Hematopoietic multipotent progenitor cell treated with erythropoietin and hydrocortisone succinate and interleukin-3 and kit ligand, for 17 days (in vitro differentiated cells): ENCODE measurements at regions not wholly inside any gene's neighbourhood (a gene's known extent, or its start where the extent isn't known, plus 50 kb on each side); places are given as distances from the start of the nearest gene placed in this dataset.

ENCODE experiments used
- DNase-seq: peaks from one replicate; pipeline ENCODE4 v3.0.0-alpha.2; 2015; ENCODE audit warnings: low spot score

DNA sequence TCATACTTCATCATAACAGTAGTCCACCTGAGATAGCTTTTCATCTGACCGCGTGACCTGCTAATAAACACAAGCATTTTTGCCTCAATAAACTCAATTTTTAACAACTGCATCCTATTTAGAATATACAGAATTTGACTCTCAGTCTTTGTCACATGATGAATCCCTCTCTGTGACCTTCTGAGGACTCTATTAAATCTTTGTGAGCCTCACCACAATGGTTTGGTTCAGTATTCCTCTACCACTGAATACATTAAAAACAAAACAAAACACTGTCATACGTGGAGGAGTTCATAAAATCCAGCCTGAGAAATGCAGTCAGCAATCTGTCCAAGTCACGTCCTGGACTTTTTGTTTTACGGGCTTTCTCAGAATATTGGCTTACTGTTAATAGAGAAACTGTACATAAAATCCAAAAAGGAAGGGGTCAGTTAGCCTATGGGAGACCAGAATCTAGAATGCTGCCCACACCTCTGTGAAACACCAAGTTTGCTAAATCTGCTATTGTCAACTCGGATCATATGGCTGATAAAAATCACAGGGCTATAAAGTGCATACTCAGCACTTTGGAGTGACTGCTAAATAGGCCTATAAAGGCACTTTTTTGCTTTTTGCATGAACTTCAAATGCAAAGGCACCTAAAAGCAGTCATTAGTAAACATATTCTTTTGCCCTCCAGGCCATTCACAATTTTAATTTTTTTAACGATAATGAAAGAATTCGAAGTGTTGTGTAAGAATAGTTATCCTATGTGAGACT lies 190.3 kb upstream of the HDDC2 start:
- DNase-seq = no peak

DNA sequence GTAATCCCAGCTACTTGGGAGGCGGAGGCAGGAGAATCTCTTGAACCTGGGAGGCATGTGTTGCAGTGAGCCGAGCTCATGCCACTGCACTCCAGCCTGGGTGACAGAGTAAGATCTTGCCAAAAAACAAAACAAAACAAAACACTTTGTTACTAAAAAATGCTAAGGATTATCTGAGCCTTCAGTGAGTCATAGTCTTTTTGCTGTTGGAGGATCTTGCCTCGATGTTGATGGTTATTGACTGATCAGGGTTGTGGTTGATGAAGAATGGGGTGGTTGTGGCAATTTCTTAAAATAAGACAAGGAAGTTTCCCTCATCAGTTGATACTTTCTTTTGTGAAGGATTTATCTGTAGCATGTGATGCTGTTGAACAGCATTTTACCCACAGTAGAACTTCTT lies 196.8 kb upstream of the HDDC2 start:
- no peak for DNase-seq

DNA sequence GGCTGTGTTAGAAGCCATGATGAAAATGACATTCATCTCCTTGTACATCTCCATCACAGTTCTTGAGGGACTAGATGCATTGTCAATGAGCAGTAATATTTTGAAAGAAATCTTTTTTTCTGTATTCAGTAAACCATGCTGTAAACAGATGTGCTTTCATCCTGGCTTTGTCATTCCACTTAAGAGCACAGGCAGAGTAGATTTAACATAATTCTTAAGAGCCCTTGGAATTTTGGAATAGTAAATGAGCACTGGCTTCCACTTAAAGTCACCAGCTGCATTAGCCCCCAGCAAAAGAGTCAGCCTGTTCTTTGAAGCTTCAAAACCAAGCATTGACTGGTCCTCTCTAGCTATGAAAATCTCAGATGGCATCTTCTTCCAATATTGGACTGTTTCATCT lies 197.8 kb upstream of the HDDC2 start:
- no peak for DNase-seq

DNA sequence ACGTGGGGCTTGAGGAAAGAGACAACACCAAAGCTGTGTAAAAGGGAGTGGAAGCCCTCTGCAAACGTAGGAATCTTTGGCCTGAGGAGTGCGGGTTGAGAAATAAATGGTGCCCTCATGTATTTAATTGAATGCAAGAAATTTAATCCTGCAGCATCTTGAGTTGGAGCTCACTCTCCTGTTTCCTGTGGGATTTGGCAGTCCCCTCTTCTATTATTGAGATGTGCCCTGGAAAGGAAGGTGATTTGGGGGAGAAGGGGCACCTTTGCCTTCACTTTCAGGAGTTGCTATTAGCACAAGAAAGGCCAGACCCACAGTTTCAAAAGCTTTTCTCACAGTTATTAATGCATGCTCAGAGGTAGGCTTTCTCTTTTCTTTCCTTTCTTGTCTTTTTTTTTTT lies 201.4 kb upstream of the HDDC2 start:
- DNase-seq = no peak

DNA sequence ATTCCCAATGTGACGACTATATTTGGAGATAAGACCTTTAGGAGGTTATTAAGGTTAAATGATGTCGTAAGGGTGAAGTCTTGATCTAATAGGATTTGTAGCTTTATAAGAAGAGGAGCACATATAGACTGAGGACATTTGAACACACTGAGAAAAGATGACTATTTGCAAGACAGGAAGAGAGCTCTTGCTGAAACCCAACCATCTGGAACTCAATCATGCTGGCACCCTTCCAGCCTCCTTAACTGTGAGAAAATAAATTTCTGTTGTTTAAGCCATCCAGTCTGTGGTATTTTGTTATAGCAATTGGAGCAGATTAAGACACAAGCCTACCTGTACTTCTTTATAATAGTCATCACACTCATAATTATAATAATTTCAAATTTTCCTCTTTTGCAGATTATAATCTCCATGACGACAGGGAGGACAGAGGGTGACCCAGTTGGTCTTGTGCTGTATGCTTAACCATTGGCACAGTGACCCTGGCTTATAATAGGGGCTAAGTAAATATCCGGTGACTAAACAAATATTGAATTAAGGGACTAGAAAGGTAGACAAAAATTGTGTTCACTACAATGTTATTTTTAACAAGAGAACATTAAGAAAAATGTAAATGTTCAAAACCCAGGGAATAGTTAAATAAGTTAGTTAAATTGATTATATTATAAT lies 206.4 kb upstream of the HDDC2 start:
- no peak for DNase-seq

DNA sequence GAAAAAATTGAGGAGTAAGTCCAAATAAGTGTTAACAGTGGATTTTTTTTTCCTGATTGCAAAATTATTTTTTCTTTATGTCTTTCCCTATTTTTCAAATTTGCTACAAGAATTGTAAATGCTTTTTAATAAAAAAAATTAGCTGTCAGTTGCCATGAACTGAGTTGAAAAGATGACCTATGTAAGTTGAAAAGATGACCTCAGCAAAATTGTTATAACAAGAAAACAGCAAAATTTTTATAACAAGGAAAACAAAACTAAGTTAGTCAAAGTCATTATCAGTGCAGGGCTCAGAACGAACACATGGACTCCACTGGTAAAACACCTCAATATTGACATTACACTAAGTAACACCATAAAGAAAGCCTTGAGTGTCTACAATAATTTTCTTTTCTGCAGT lies 207.0 kb upstream of the HDDC2 start:
- DNase-seq = no peak

DNA sequence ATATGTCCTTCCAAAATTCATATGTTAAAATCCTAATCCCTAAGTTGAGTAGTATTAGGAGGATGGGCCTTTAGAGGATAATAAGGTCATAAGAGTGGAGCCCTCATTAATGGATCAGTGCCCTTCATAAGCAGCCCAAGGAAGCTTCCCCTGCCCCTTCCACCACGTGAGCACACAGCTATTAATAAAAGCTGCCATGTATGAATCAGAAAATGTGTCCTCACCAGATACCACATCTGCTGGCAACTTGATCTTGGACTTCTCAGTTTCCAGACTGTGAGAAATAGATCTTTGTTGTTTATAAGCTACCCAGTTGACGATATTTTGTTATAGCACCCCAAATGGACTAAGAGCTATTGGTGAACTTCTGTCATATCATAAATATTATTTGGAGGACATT lies 207.7 kb upstream of the HDDC2 start:
- no peak for DNase-seq

DNA sequence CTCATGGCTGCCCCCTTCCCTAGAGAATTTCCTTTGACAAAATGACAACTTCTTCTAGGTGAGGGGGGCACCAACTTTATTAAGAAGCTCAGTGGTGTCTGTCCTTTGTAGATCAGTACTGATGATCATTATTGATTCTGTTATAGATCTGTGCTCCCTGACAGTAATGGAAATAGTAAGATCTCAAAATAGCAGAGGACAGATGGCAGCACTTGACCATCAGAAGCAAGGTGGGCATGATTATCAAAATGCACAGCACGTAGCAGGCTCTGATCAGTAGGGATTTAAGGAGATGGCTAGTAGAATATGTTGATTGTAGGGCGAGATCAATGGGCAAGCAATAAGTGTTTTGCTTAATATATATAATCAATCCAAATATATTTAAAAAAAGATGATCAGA lies 208.6 kb upstream of the HDDC2 start:
- no peak for DNase-seq

DNA sequence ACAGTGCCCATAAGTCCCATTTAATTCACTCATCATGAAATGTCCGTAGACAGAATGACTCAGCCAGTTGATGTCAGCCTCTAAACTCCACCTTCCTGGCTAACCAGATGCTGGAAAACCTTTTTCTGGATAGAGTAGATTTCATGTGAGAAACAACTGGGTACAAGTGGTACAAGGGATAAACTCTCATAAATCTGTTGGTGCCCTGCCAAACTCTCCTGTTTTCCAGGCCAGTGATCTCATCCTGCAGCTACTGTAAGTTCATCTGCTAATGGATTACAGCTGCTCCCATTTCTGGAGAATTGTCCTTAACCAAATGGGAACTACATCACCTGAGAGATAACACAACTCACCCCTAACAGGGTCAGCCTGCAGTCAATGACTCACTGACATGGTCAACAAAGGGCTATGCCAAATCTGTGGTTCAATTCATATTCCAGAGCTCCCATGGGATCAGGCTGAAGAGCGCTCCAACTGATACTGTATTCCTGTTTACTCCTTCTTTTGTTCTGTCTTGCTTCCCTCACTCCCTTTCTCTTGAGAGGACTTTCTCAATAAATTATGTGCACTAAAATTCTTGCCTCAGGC lies 210.1 kb upstream of the HDDC2 start:
- DNase-seq = no peak

DNA sequence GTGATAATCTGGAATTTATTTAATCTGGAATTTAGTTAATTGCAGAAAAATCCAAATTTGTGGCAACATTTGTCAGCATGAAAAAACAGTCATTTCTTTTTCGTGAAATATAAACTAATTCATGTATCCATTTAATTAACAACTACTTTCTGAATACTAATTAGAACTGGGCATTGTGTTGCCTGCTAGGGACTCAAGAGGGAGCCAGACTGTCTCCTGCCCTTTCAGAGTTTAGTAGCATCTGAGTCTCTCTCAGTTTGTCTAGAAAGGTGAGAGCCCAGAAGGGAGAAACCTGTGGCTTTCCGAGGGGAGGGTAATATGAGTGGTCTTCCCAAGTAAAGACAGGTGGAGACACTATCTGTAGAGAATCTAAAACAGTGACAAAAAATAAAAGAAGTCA lies 210.9 kb upstream of the HDDC2 start:
- DNase-seq = no peak

DNA sequence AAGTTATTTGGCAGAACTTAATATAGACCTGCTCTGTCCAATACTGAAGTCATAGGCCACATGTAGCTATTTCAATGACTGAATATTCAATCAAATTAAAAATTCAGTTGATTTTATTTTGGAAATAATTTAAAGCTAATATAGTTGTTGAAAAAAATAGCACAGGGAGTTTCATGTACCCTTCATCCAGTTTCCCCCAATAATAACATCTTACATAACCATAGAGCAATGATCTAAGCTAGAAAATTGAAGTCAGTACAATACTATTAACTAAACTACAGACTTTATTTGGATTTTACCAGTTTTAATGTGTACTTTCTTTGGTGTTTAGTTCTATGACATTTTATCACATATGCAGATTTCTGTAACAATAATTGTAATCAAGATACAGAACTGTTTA lies 212.2 kb upstream of the HDDC2 start:
- no peak for DNase-seq

DNA sequence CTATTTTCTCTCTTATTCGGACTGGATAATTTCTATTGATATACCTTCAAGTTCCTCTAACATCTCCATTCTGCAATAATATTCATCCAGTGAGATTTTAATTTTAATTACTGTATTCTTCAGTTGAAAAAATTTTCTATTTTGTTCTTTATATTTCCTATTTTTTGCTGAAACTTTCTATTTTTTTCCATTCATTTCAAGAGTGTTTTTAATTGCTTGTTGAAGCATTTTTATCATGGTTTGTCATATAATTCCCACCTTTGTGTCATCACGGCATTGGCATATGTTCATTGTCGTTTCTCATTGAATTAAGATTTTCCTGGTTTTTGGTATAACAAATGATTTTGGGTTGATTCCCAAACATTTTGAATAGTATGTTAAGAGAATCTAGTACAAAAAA lies 214.9 kb upstream of the HDDC2 start:
- DNase-seq = no peak

DNA sequence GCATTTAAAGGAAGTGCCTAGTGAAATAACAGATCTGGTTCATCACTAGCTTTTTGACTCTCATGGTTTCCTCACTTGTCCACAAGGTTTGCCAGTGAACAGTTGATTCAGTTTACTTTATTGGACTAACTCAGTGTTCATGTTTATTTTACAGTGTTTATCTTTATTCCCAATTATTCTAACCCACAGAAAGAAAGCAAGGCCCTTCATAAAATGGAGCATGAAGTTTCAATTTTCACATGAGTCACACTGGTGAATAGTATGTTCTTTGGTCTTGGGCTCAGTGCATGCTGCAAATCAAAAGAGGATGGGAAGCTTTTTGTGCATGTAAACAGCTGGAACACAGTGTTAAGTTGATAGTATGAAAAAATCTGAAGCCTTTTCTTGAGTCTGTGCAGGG lies 217.6 kb upstream of the HDDC2 start:
- no peak for DNase-seq

DNA sequence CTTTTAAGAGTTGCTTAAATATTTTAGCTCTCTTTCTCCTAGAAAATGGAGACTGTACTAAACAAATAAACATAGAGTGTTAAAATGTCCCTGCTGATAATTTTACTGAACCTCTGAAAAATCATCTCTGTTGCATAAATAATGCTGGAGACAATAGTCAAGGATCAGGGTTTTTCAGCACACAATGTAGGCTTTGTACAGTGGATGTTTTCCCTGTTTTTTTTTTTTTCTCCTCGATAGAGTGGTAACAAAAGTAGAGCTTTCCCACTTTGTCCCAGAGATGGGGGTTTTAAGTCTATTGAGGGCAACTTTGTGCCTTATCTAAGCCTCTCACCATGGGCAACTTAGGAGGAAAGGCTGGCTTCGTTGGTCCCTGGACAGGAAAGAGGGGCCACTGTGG lies 222.6 kb upstream of the HDDC2 start:
- no peak for DNase-seq

DNA sequence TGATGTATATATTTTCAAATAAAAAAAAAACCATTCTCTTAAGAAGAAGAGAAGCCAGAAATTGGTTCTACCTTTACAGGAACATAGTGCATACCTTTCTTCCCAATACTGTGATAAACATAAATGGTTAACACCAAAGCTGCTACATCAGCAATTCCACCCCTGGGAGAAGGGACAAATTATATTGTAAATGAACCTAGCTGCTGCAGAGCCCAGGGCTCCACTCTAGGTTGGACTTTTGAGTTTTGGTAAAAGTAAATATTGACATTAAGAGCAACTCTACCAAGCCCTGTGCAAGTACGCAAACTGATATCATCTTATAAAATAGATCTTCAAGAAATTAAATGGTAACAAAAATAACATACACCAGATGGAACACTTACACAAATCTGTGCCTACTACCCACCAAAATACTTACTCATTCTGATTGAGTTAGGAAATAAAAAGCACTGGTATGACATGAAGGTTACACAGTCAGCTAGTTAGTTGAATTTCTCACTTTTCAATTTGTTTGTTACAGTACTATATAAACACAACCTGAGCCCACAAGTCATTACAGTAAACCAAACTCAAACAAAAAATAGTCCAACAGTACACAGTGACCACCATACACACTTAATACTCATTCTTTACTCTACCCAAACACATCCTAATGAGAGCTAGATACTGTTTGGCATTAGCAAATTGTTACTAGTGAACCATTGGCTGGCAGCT lies 223.3 kb upstream of the HEY2 start:
- DNase-seq = no peak

DNA sequence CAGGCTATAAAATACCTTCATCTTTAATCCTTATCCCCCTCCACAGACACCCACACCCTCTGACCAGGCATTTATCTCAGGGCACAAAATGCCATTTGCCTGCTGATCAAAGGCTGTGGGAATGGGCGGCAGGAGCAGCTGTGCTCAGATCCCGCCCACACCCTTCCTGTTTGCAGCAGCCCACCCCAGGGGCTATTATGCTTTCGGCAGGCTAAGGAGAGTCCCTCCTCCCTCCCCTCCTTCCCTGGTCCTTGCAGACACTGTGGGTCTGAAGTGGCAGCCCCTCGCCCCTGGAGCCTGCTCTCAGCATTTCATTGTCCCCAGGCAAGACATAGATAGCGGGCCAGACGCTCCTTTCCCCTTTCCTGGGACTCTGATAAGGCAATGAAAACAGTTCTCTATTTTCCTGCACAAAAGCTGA lies 220.8 kb upstream of the HEY2 start:
- peak; percentile 11 for DNase-seq

DNA sequence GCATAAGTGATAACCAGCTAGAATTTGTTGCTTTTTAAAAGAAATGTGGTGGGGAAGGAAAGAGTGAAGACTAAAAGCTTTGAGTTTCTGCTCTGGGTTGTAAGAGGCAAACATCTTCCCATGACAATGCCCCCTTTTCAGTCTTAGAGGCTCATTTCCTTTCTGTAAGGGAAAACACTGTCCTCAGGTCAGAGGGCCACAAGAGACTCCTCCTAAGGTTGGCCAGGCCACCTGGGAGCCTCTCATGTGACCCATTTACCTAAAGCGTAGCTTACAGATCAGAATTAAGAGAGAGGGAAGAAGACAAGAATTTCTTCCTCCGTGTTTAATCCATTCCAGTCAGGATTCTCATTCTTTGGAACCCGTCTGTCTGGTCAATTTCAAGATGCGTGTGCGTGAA lies 220.4 kb upstream of the HEY2 start:
- peak; percentile 8 for DNase-seq

DNA sequence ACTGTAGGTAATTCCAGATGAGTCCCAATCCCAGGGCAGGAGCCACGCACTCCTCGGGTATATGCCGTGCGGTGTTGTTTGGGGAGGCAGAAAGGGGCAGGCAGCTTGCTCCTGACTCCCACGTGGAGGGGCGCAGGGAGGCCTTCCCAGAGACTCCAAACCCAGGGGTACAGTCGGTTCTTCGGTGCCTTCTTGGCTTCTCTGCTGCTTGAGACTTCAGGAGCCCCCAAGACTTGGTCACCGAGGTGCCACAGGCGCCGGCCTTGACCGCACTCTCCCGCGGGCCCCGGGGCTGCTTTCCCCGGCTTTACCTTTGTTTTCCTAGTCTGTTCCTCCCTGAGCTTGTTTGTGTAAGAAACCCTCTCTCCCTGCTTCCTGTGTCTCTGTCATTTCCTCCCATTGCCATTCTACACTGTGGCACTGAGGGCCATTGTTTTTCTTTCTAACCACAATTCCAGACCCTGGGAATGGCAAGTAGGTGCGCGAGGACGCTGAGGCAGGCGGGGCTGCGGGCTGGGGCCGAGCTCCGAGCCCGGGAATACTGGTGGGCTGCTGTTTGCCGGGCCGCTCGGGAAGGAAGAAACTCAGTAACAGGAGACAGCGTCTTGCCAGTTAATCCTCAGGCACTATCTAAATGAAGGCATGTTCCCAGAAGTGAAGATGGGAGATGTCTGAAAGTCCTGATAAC lies 215.6 kb upstream of the HEY2 start:
- DNase-seq = no peak

DNA sequence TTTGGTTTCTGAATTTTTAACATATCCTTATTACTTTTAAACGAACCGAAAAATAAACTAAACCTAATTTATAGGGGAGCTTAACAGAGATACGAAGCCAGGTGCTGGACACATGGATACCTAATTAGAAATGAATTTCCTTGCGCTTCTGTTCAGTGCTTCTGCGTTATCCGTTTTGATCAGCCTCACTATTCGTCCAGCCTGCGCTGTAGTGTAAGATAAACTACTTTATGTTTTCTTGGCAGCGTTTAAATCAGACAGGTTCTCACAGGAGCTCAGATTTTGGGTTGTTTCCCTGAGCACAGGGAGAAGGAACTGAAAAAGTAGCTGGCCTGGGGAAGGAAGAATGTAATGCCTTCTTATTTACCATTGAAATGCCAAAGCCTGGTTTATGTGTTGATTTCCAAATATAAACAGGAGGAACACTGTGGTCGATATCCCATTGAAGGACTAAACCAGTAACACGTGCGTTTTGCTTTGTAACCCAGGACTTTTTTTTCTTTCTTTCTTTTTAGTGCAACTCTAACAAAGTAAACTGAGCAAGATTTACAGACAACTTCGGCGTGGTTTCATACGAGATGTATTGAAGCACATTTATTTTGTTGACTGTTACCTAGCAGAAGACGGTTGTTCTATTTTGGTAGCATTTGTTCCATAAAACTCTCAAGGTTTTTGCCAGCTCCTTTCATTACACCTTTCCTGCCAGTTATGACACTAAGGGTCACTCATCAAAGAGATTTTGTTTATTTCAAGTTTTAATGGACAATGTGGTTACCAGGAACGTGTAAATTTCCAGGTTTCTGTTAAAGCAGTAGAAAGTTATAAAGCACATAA lies 214.8 kb upstream of the HEY2 start:
- DNase-seq = no peak

DNA sequence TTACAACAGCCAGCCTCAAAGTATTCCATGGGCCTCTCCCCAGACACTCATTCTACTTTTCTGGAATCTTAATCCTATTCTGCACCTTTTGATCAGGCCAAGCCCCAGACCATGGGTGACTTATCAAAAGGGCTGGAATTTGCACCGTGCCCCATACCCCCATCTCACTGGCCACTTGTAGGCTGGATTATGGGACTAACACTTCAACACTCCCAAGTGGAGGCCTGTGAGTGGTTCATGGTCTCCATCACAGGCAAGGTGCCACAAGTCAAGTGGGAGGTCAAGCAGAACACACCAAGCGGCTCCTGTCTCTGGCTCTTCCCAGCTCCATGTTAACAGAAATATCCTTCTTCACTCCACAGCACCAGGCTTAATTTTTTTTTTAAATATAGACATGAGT lies 212.3 kb upstream of the HEY2 start:
- no peak for DNase-seq

DNA sequence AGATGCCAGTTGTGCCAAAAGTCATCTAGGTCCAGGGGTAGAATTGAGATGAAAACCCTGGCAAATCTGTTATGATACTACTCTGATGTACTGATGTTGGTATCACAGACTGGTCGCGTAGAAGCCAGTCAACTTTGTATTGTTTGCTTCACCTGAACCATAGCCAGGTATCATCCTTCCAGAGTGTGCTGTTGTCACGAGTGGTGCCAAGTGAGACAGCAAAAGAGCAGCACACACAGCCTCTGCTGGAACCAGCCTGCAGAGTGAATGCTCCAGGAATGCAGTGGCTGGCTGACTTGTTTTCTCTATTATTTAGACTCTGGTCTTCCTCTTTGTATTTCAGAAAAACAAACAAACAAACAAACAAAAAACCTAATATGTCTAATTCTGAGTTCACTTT lies 209.5 kb upstream of the HEY2 start:
- no peak for DNase-seq

DNA sequence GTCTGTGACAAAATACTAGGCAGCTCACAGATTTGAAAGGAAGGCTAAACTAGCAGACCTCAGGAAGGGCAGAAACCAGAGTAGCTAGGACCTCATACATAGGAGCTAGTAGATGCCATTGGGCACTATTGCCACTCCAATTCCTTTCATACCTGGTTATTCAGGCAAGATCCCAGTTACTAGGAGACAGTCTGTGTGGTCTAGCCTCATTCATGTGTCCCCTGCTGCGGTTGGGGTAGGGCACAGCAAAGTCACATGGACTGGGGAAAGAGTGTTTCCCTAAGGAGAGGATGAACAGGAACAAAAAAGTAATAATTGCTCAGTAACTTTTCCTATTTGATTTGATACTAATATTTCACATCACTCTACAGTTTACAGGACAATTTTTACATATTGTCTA lies 204.6 kb upstream of the HEY2 start:
- no peak for DNase-seq
